IPS DF 6.9 (cell line): ENCODE measurements at regions not wholly inside any gene's neighbourhood (a gene's known extent, or its start where the extent isn't known, plus 50 kb on each side); places are given as distances from the start of the nearest gene placed in this dataset.

Experiments
- DNase-seq: peaks from one replicate; pipeline ENCODE4 v3.0.0-alpha.2; 2013; ENCODE audit warnings: low read depth, low spot score
- H3K27ac ChIP-seq: one replicate; pipeline ENCODE4 v1.5.1; 2013; ENCODE audit warnings: low read length, control low read depth
- H3K27me3 ChIP-seq: 2 replicates; pipeline ENCODE4 v1.6.1; 2013; ENCODE audit warnings: mild to moderate bottlenecking, low read length; ENCODE audit not compliant: control insufficient read depth, insufficient read depth
- H3K36me3 ChIP-seq: 2 replicates; pipeline ENCODE4 v1.6.1; 2013; ENCODE audit warnings: low read length; ENCODE audit not compliant: control insufficient read depth, insufficient read depth
- H3K4me1 ChIP-seq: 2 replicates; pipeline ENCODE4 v1.6.1; 2013; ENCODE audit warnings: low read length; ENCODE audit not compliant: control insufficient read depth, insufficient read depth
- H3K4me3 ChIP-seq: 2 replicates; pipeline ENCODE4 v1.5.1; 2013; ENCODE audit warnings: mild to moderate bottlenecking, low read length
- H3K9me3 ChIP-seq: 2 replicates; pipeline ENCODE4 v1.6.1; 2013; ENCODE audit warnings: low read length, inconsistent platforms; ENCODE audit not compliant: control insufficient read depth, insufficient read depth
- WGBS: extraction: QIAGEN DNeasy Blood & Tissue Kit; methylation state at CpG from one replicate; pipeline ENCODE4 v1.1.7; 2013; ENCODE audit warnings: mixed read lengths, missing lambda C conversion rate; ENCODE audit not compliant: insufficient read length, insufficient coverage; 5-methylcytosine and 5-hydroxymethylcytosine counted together

- H3K4me3 ChIP-seq: no peak overlapping the region
- H3K4me1 ChIP-seq: peaks cover 7% of the 10 kb centered on the region; the same call in 1 of the 2 replicates
- no peak for DNase-seq
- H3K36me3 ChIP-seq: no peaks in the 10 kb centered on the region
- no peak overlapping the region for H3K27ac ChIP-seq
- no peaks in the 10 kb centered on the region for H3K9me3 ChIP-seq
- H3K27me3 ChIP-seq: no peaks in the 10 kb centered on the region
- no CpG with 5 or more reads among the region's 4 CpGs for WGBS
Measured at GRCh38 chr15:60119101-60119500, 115.0 kb downstream of the FOXB1 start.

- Histone ChIP-seq H3K27me3 (no peaks in the 10 kb centered on the region), H3K4me3 (no peak overlapping the region), H3K36me3 (no peaks in the 10 kb centered on the region), H3K27ac (no peak overlapping the region), H3K9me3 (no peaks in the 10 kb centered on the region), H3K4me1 (peaks cover 7% of the 10 kb centered on the region; the same call in 1 of the 2 replicates)
- no peak for DNase-seq
- WGBS: no CpG with 5 or more reads among the region's 2 CpGs
Measured at GRCh38 chr15:60120100-60120499, 116.0 kb downstream of the FOXB1 start.

- WGBS: no CpG with 5 or more reads among the region's 4 CpGs
- Histone ChIP-seq H3K4me3 (no peak overlapping the region), H3K27ac (no peak overlapping the region), H3K4me1 (peaks cover 6% of the 10 kb centered on the region; the same call in 1 of the 2 replicates), H3K36me3 (no peaks in the 10 kb centered on the region), H3K27me3 (no peaks in the 10 kb centered on the region), H3K9me3 (no peaks in the 10 kb centered on the region)
- DNase-seq: no peak
Measured at GRCh38 chr15:60121845-60122244, 117.7 kb downstream of the FOXB1 start.

GRCh38 chr15:60122691-60123090, 118.6 kb downstream of the FOXB1 start:
- no peak for DNase-seq
- Histone ChIP-seq H3K4me1 (peaks cover 6% of the 10 kb centered on the region; the same call in 1 of the 2 replicates), H3K27me3 (no peaks in the 10 kb centered on the region), H3K27ac (no peak overlapping the region), H3K4me3 (no peak overlapping the region), H3K36me3 (no peaks in the 10 kb centered on the region), H3K9me3 (no peaks in the 10 kb centered on the region)
- no CpG with 5 or more reads among the region's 3 CpGs for WGBS

- no peaks in the 10 kb centered on the region for H3K9me3 ChIP-seq
- no CpG with 5 or more reads among the region's 6 CpGs for WGBS
- H3K27me3 ChIP-seq: no peaks in the 10 kb centered on the region
- no peaks in the 10 kb centered on the region for H3K36me3 ChIP-seq
- no peak overlapping the region for H3K4me3 ChIP-seq
- no peak overlapping the region for H3K27ac ChIP-seq
- DNase-seq: no peak
- H3K4me1 ChIP-seq: peaks cover 9% of the 10 kb centered on the region; the same call in 1 of the 2 replicates
Measured at GRCh38 chr15:60124460-60125070, 120.5 kb downstream of the FOXB1 start.

GRCh38 chr15:60125334-60125733, 121.2 kb downstream of the FOXB1 start:
- WGBS: no CpG with 5 or more reads among the region's 7 CpGs
- Histone ChIP-seq H3K9me3 (no peaks in the 10 kb centered on the region), H3K4me3 (no peak overlapping the region), H3K27ac (no peak overlapping the region), H3K4me1 (peaks cover 6% of the 10 kb centered on the region; the same call in 1 of the 2 replicates), H3K27me3 (no peaks in the 10 kb centered on the region), H3K36me3 (no peaks in the 10 kb centered on the region)
- DNase-seq: no peak

GRCh38 chr15:60126200-60126599, 122.1 kb downstream of the FOXB1 start:
- no CpG with 5 or more reads among the region's 4 CpGs for WGBS
- Histone ChIP-seq H3K4me3 (no peak overlapping the region), H3K27me3 (no peaks in the 10 kb centered on the region), H3K36me3 (no peaks in the 10 kb centered on the region), H3K4me1 (peaks cover 4% of the 10 kb centered on the region; the same call in 1 of the 2 replicates), H3K27ac (no peak overlapping the region), H3K9me3 (no peaks in the 10 kb centered on the region)
- no peak for DNase-seq

GRCh38 chr15:60126661-60127060, 122.5 kb downstream of the FOXB1 start:
- no peak overlapping the region for H3K27ac ChIP-seq

GRCh38 chr15:60128000-60128376, 123.9 kb downstream of the FOXB1 start:
- Histone ChIP-seq H3K4me3 (no peak overlapping the region), H3K4me1 (peaks cover 4% of the 10 kb centered on the region; the same call in 1 of the 2 replicates)

More at GRCh38 chr15:60126661-60127060, 122.5 kb downstream of the FOXB1 start:
- 100% methylated on average over 3 of the region's 5 CpGs for WGBS
- no peaks in the 10 kb centered on the region for H3K36me3 ChIP-seq
- no peaks in the 10 kb centered on the region for H3K9me3 ChIP-seq
- no peaks in the 10 kb centered on the region for H3K27me3 ChIP-seq
- peaks cover 4% of the 10 kb centered on the region; the same call in 1 of the 2 replicates for H3K4me1 ChIP-seq
- no peak overlapping the region for H3K4me3 ChIP-seq
- no peak for DNase-seq

GRCh38 chr15:60128710-60129109, 124.6 kb downstream of the FOXB1 start:
- H3K4me1 ChIP-seq: peaks cover 4% of the 10 kb centered on the region; the same call in 1 of the 2 replicates
- DNase-seq: no peak
- H3K27ac ChIP-seq: no peak overlapping the region
- WGBS: no CpG with 5 or more reads among the region's 5 CpGs
- no peaks in the 10 kb centered on the region for H3K9me3 ChIP-seq
- no peaks in the 10 kb centered on the region for H3K36me3 ChIP-seq
- H3K4me3 ChIP-seq: no peak overlapping the region
- no peaks in the 10 kb centered on the region for H3K27me3 ChIP-seq

More at GRCh38 chr15:60128000-60128376, 123.9 kb downstream of the FOXB1 start:
- Histone ChIP-seq H3K9me3 (no peaks in the 10 kb centered on the region), H3K27ac (no peak overlapping the region), H3K27me3 (no peaks in the 10 kb centered on the region), H3K36me3 (no peaks in the 10 kb centered on the region)
- no peak for DNase-seq
- no CpG with 5 or more reads among the region's 5 CpGs for WGBS

GRCh38 chr15:60130398-60130797, 126.3 kb downstream of the FOXB1 start:
- Histone ChIP-seq H3K27me3 (no peaks in the 10 kb centered on the region), H3K4me3 (no peak overlapping the region), H3K27ac (no peak overlapping the region), H3K9me3 (no peaks in the 10 kb centered on the region), H3K36me3 (no peaks in the 10 kb centered on the region), H3K4me1 (peaks cover 4% of the 10 kb centered on the region; the same call in 1 of the 2 replicates)
- DNase-seq: no peak
- no CpG with 5 or more reads among the region's 1 CpG for WGBS
